Hepatocyte (in vitro differentiated cells): ENCODE measurements at regions not wholly inside any gene's neighbourhood (a gene's known extent, or its start where the extent isn't known, plus 50 kb on each side); places are given as distances from the start of the nearest gene placed in this dataset.

Experiments used
- DNase-seq: peaks from one replicate; pipeline ENCODE4 v3.0.0-alpha.2; 2016; ENCODE audit warnings: low spot score
- H2AFZ ChIP-seq: fragments of 200-600 bp; sonication (generic); 2 replicates; pipeline ENCODE4 v1.6.0; 2016; ENCODE audit warnings: antibody characterized with exemption, mild to moderate bottlenecking
- H3K27ac ChIP-seq: fragments of 200-600 bp; sonication (generic); 2 replicates; pipeline ENCODE4 v1.5.1; 2016; ENCODE audit warnings: mild to moderate bottlenecking
- H3K27me3 ChIP-seq: fragments of 200-600 bp; sonication (generic); 2 replicates; pipeline ENCODE4 v1.6.1; 2016
- H3K36me3 ChIP-seq: fragments of 200-600 bp; sonication (generic); replicated peaks from 2 replicates; pipeline ENCODE4 v1.5.1; 2016; ENCODE audit warnings: low read depth; ENCODE audit not compliant: insufficient read depth
- H3K4me1 ChIP-seq: fragments of 200-600 bp; sonication (generic); 2 replicates; pipeline ENCODE4 v1.5.1; 2016; ENCODE audit warnings: mild to moderate bottlenecking, moderate library complexity; ENCODE audit not compliant: insufficient read depth
- H3K4me2 ChIP-seq: fragments of 200-600 bp; sonication (generic); 2 replicates; pipeline ENCODE4 v1.6.0; 2016
- H3K4me3 ChIP-seq: fragments of 200-600 bp; sonication (generic); 2 replicates; pipeline ENCODE4 v1.5.1; 2016; ENCODE audit warnings: mild to moderate bottlenecking
- H3K79me2 ChIP-seq: fragments of 200-600 bp; sonication (generic); 2 replicates; pipeline ENCODE4 v1.6.0; 2017; ENCODE audit warnings: mild to moderate bottlenecking
- H3K9me2 ChIP-seq: fragments of 200-600 bp; sonication (generic); replicated peaks from 2 replicates; pipeline ENCODE4 v1.6.0; 2017; ENCODE audit warnings: mild to moderate bottlenecking; ENCODE audit not compliant: insufficient read depth
- H3K9me3 ChIP-seq: fragments of 200-600 bp; sonication (generic); 2 replicates; pipeline ENCODE4 v1.5.1; 2016; ENCODE audit warnings: low read depth, mild to moderate bottlenecking
- H4K20me1 ChIP-seq: fragments of 200-600 bp; sonication (generic); 2 replicates; pipeline ENCODE4 v1.6.0; 2016; ENCODE audit warnings: mild to moderate bottlenecking; ENCODE audit not compliant: insufficient read depth, poor library complexity, severe bottlenecking
- CTCF ChIP-seq: fragments of 200-600 bp; sonication (generic); IDR thresholded peaks from 2 replicates; pipeline ENCODE4 v1.5.1; 2016; ENCODE audit warnings: antibody characterized with exemption, mild to moderate bottlenecking; ENCODE audit not compliant: poor library complexity
- EZH2 ChIP-seq: fragments of 200-600 bp; sonication (generic); IDR thresholded peaks from 2 replicates; pipeline ENCODE4 v1.6.1; 2016; ENCODE audit warnings: antibody characterized with exemption, mild to moderate bottlenecking, borderline replicate concordance
- EZH2phosphoT487 ChIP-seq: fragments of 200-600 bp; sonication (generic); IDR thresholded peaks from one replicate; pipeline ENCODE4 v1.6.1; 2018; ENCODE audit warnings: antibody characterized with exemption, mild to moderate bottlenecking, low read depth, moderate library complexity; ENCODE audit not compliant: unreplicated experiment, severe bottlenecking
- WGBS: methylation state at CpG from one replicate; pipeline ENCODE4 v1.1.6; 2016; ENCODE audit warnings: low lambda C conversion rate; ENCODE audit errors: missing lambda C conversion rate; 5-methylcytosine and 5-hydroxymethylcytosine counted together

GRCh38 chr12:67386869-67387565, 117.9 kb downstream of the CAND1 start:
- H3K4me1 ChIP-seq = peaks cover 11% of the 10 kb centered on the region
- DNase-seq = no peak
- no peak overlapping the region for H3K4me3 ChIP-seq
- TF ChIP-seq EZH2phosphoT487 (no peak), CTCF (no peak), EZH2 (no peak)
- no peaks in the 10 kb centered on the region for H3K9me3 ChIP-seq
- no peaks in the 10 kb centered on the region for H3K79me2 ChIP-seq
- WGBS = 41% methylated on average over 4 of the region's 4 CpGs
- no peak overlapping the region for H3K27ac ChIP-seq
- H3K36me3 ChIP-seq = no peaks in the 10 kb centered on the region
- H4K20me1 ChIP-seq = no peaks in the 10 kb centered on the region
- H3K4me2 ChIP-seq = no peak overlapping the region
- no peaks in the 10 kb centered on the region for H3K9me2 ChIP-seq
- H3K27me3 ChIP-seq = no peaks in the 10 kb centered on the region
- H2AFZ ChIP-seq = no peak overlapping the region

- H3K9me2 ChIP-seq = no peaks in the 10 kb centered on the region
- no peak overlapping the region for H3K4me2 ChIP-seq
- no peaks in the 10 kb centered on the region for H3K27me3 ChIP-seq
- WGBS = 22% methylated on average over 3 of the region's 3 CpGs
- no peaks in the 10 kb centered on the region for H4K20me1 ChIP-seq
- H3K79me2 ChIP-seq = no peaks in the 10 kb centered on the region
- TF ChIP-seq EZH2phosphoT487 (no peak), EZH2 (no peak), CTCF (no peak)
- peak overlapping the region; percentile 52 for H3K27ac ChIP-seq
- H3K9me3 ChIP-seq = no peaks in the 10 kb centered on the region
- no peak overlapping the region for H3K4me3 ChIP-seq
- DNase-seq = peak; percentile 17
- no peak overlapping the region for H2AFZ ChIP-seq
- H3K36me3 ChIP-seq = no peaks in the 10 kb centered on the region
- H3K4me1 ChIP-seq = peaks cover 11% of the 10 kb centered on the region
These were observed 119.4 kb downstream of the CAND1 start for GRCh38 chr12:67388331-67389138.

- Histone ChIP-seq H3K9me2 (no peaks in the 10 kb centered on the region), H3K79me2 (no peaks in the 10 kb centered on the region), H3K27me3 (no peaks in the 10 kb centered on the region), H4K20me1 (no peaks in the 10 kb centered on the region), H3K4me1 (peaks cover 11% of the 10 kb centered on the region), H3K4me2 (no peak overlapping the region), H3K9me3 (no peaks in the 10 kb centered on the region), H2AFZ (no peak overlapping the region), H3K36me3 (no peaks in the 10 kb centered on the region), H3K27ac (peak overlapping the region; percentile 52), H3K4me3 (no peak overlapping the region)
- no peak for DNase-seq
- WGBS = 88% methylated on average over 4 of the region's 4 CpGs
- no peak for TF ChIP-seq EZH2
- no peak for TF ChIP-seq CTCF
- no peak for TF ChIP-seq EZH2phosphoT487
These were observed 121.1 kb downstream of the CAND1 start for GRCh38 chr12:67390273-67390672.
